OCI-LY7 (cell line): ENCODE measurements at regions not wholly inside any gene's neighbourhood (a gene's known extent, or its start where the extent isn't known, plus 50 kb on each side); places are given as distances from the start of the nearest gene placed in this dataset.

Experiments
- BruUV-seq: library from RNA; stranded (reverse); fragments of 400-500 nt; replicated peaks from 2 replicates; lab custom pipeline; 2021; lab: Mats Ljungman, UMichigan
- CTCF ChIA-PET: fragments of 300-600 bp; sonication (Branson Sonifier 250); formaldehyde crosslinking; loops from one replicate; lab custom pipeline; 2022; ENCODE audit warnings: antibody characterized with exemption; ENCODE audit not compliant: unreplicated experiment; lab: Charles Lee
- POLR2A ChIA-PET: fragments of 300-600 bp; sonication (Branson Sonifier 250); formaldehyde crosslinking; loops from one replicate; lab custom pipeline; 2022; ENCODE audit warnings: antibody characterized with exemption; lab: Charles Lee
- DNase-seq: peaks from one replicate; pipeline ENCODE4 v3.0.0-alpha.2; 2015; ENCODE audit warnings: low spot score
- H2AFZ ChIP-seq: fragments of 200-600 bp; sonication (generic), shearing (Covaris generic); 2 replicates; pipeline ENCODE4 v1.6.1; 2014; ENCODE audit warnings: mild to moderate bottlenecking, antibody characterized with exemption, low read length, moderate library complexity
- H3K27ac ChIP-seq: fragments of 200-600 bp; sonication (generic); 2 replicates; pipeline ENCODE4 v1.5.1; 2014; ENCODE audit warnings: mixed run types, low read depth, mild to moderate bottlenecking, moderate library complexity, low read length, inconsistent platforms; ENCODE audit not compliant: poor library complexity, severe bottlenecking
- H3K36me3 ChIP-seq: fragments of 200-600 bp; sonication (generic); 2 replicates; pipeline ENCODE4 v1.6.1; 2014; ENCODE audit warnings: mild to moderate bottlenecking, antibody characterized with exemption, low read length, moderate library complexity, mixed read lengths; ENCODE audit not compliant: insufficient read depth
- H3K4me1 ChIP-seq: fragments of 200-600 bp; sonication (generic); 2 replicates; pipeline ENCODE4 v1.5.1; 2014; ENCODE audit warnings: mild to moderate bottlenecking, low read length; ENCODE audit not compliant: insufficient read depth, poor library complexity, severe bottlenecking
- H3K4me2 ChIP-seq: fragments of 200-600 bp; sonication (generic); 2 replicates; pipeline ENCODE4 v1.6.1; 2014; ENCODE audit warnings: mild to moderate bottlenecking, low read length
- H3K4me3 ChIP-seq: fragments of 200-600 bp; sonication (generic); 2 replicates; pipeline ENCODE4 v1.5.1; 2014; ENCODE audit warnings: mild to moderate bottlenecking, low read depth, low read length; ENCODE audit not compliant: poor library complexity, severe bottlenecking
- H3K79me2 ChIP-seq: fragments of 200-600 bp; sonication (generic); 2 replicates; pipeline ENCODE4 v1.6.1; 2016; ENCODE audit warnings: low read depth, mild to moderate bottlenecking, low read length, moderate library complexity, mixed read lengths; ENCODE audit not compliant: insufficient read depth
- H3K9me2 ChIP-seq: fragments of 200-600 bp; sonication (generic); 2 replicates; pipeline ENCODE4 v1.6.1; 2016; ENCODE audit warnings: mild to moderate bottlenecking, low read length, mixed read lengths; ENCODE audit not compliant: insufficient read depth
- H3K9me3 ChIP-seq: fragments of 200-600 bp; sonication (generic); 2 replicates; pipeline ENCODE4 v1.6.1; 2014; ENCODE audit warnings: mild to moderate bottlenecking, mixed run types, low read length, mixed read lengths
- H4K20me1 ChIP-seq: fragments of 200-600 bp; sonication (generic); 2 replicates; pipeline ENCODE4 v1.6.1; 2014; ENCODE audit warnings: mild to moderate bottlenecking, antibody characterized with exemption, low read length, moderate library complexity, mixed read lengths; ENCODE audit not compliant: insufficient read depth
- CTCF ChIP-seq: fragments of 200-600 bp; sonication (generic); conservative IDR thresholded peaks from 2 replicates; pipeline ENCODE4 v1.5.1; 2014; ENCODE audit warnings: mild to moderate bottlenecking, antibody characterized with exemption, low read length, moderate library complexity, mixed read lengths
- EZH2phosphoT487 ChIP-seq: fragments of 200-600 bp; sonication (generic); IDR thresholded peaks from 2 replicates; pipeline ENCODE4 v1.6.1; 2018; ENCODE audit warnings: low read depth, borderline replicate concordance, mild to moderate bottlenecking, mixed run types, antibody characterized with exemption, low read length, moderate library complexity, mixed read lengths
- intact Hi-C: fragments of 100-400 bp; cut with micrococcal nuclease; formaldehyde crosslinking; loops from one replicate; pipeline ENCODE4 v1.10.0; 2022; ENCODE audit not compliant: unreplicated experiment

- CTCF ChIA-PET: no interaction called here
- H2AFZ ChIP-seq: no peak overlapping the region
- POLR2A ChIA-PET: no interaction called here
Measured at GRCh38 chr1:119209061-119209460, 68.6 kb upstream of the WARS2 start.

GRCh38 chr1:119209596-119210295 is 69.3 kb upstream of the WARS2 start:
- no peak overlapping the region for H3K27ac ChIP-seq
- CTCF ChIA-PET: no interaction called here

More at GRCh38 chr1:119209061-119209460, 68.6 kb upstream of the WARS2 start:
- H4K20me1 ChIP-seq: no peaks in the 10 kb centered on the region
- no TSS peak for BruUV-seq
- H3K4me2 ChIP-seq: no peak overlapping the region
- no peak overlapping the region for H3K27ac ChIP-seq
- H3K4me3 ChIP-seq: no peak overlapping the region
- H3K9me2 ChIP-seq: no peaks in the 10 kb centered on the region
- intact Hi-C loops: no loop called here
- TF ChIP-seq CTCF (no peak), EZH2phosphoT487 (no peak)
- H3K4me1 ChIP-seq: no peaks in the 10 kb centered on the region
- H3K79me2 ChIP-seq: no peaks in the 10 kb centered on the region
- no peaks in the 10 kb centered on the region for H3K9me3 ChIP-seq
- no peaks in the 10 kb centered on the region for H3K36me3 ChIP-seq
- no peak for DNase-seq

More at GRCh38 chr1:119209596-119210295, 69.3 kb upstream of the WARS2 start:
- Histone ChIP-seq H3K79me2 (no peaks in the 10 kb centered on the region), H3K4me3 (no peak overlapping the region), H4K20me1 (no peaks in the 10 kb centered on the region), H3K36me3 (no peaks in the 10 kb centered on the region), H3K4me1 (no peaks in the 10 kb centered on the region), H3K9me2 (no peaks in the 10 kb centered on the region), H3K9me3 (no peaks in the 10 kb centered on the region), H3K4me2 (no peak overlapping the region), H2AFZ (no peak overlapping the region)
- TF ChIP-seq EZH2phosphoT487: no peak
- no peak for TF ChIP-seq CTCF
- BruUV-seq: no TSS peak
- POLR2A ChIA-PET: no interaction called here
- DNase-seq: no peak
- intact Hi-C loops: no loop called here
